ENCODE measurements at regions not wholly inside any gene's neighbourhood (a gene's known extent, or its start where the extent isn't known, plus 50 kb on each side); places are given as distances from the start of the nearest gene placed in this dataset.

- Histone ChIP-seq H3K9me3 (replicated peaks; ENCODE audit: control insufficient read depth, insufficient read depth, low read depth, low read length) (no peaks in the 10 kb centered on the region), H3K79me2 (ENCODE audit: control insufficient read depth, insufficient read depth, low read length) (no peaks in the 10 kb centered on the region), H2AFZ (ENCODE audit: low read depth, low read length) (no peak overlapping the region), H3K4me1 (replicated peaks in 1 of 2; ENCODE audit: control insufficient read depth in 2 of 2, insufficient read depth in 2 of 2, low read length in 2 of 2) (no peaks in the 10 kb centered on the region), H3K27me3 (ENCODE audit: control insufficient read depth in 2 of 2, insufficient read depth in 2 of 2, low read length in 2 of 2) (peaks cover 20 to 57% of the 10 kb centered on the region in 2 experiments), H3K4me3 (no peak overlapping the region), H3K36me3 (ENCODE audit: control insufficient read depth, insufficient read depth, low read length) (no peaks in the 10 kb centered on the region), H3K9me1 (ENCODE audit: control insufficient read depth, insufficient read depth, low read length) (peaks cover 3% of the 10 kb centered on the region), H3K27ac (ENCODE audit: extremely low read depth, low read depth, low read length) (no peak overlapping the region), H3K4me2 (ENCODE audit: insufficient read depth, low read length) (no peak overlapping the region), H3K9ac (ENCODE audit: insufficient read depth in 1 of 2, low read depth in 2 of 2, low read length in 2 of 2) (no peak overlapping the region), H4K20me1 (replicated peaks; ENCODE audit: control insufficient read depth, insufficient read depth, low read length) (peaks cover 2% of the 10 kb centered on the region; the same call in 1 of the 2 replicates)
- ChIA-PET POLR2A (no interaction called here), CTCF (ENCODE audit: low intra/inter-chr PET ratio) (no interaction called here)
- in situ Hi-C loops (cut with MboI) (no loop called here), intact Hi-C loops (cut with micrococcal nuclease) (no loop called here)
- FAIRE-seq (no peak), ATAC-seq (no peak), DNase-seq (ENCODE audit: extremely low read depth in 1 of 4, low spot score in 3 of 4) (no peak)
- TF ChIP-seq ZBTB34 (CRISPR knock-in tag; IDR thresholded peaks at IDR 0.05), result no peak
- no peak for TF ChIP-seq BRD9 (IDR thresholded peaks at IDR 0.05; ENCODE audit: low read depth, partially characterized antibody)
- no peak for TF ChIP-seq HDAC3 (IDR thresholded peaks at IDR 0.05; ENCODE audit: borderline replicate concordance, partially characterized antibody)
- TF ChIP-seq NUFIP1 (IDR thresholded peaks at IDR 0.05; ENCODE audit: partially characterized antibody), result no peak
- no peak for TF ChIP-seq MAFK (IDR thresholded peaks at IDR 0.05; ENCODE audit: low read length)
- no peak for TF ChIP-seq NBN (IDR thresholded peaks at IDR 0.05; ENCODE audit: low read depth)
- TF ChIP-seq GABPB2 (CRISPR knock-in tag; conservative IDR thresholded peaks at IDR 0.05), result no peak
- no peak for TF ChIP-seq TFAP4 (CRISPR knock-in tag; IDR thresholded peaks at IDR 0.05; ENCODE audit: borderline replicate concordance)
- TF ChIP-seq CHD1 (IDR thresholded peaks at IDR 0.05; ENCODE audit: low read length), result no peak
- TF ChIP-seq ZC3H11A (IDR thresholded peaks at IDR 0.05; ENCODE audit: low read depth, low read length), result no peak
- TF ChIP-seq TAF15 (IDR thresholded peaks at IDR 0.05; ENCODE audit: low read depth, low read length), result no peak
- 0% methylated on average over 8 of the region's 8 CpGs for WGBS (ENCODE audit: insufficient coverage, low coverage, missing lambda C conversion rate)
- no TSS peak for BruUV-seq (replicated peaks)
Observed at GRCh38 chr5:172587061-172587405, 54.0 kb upstream of the NEURL1B start.
